ENCODE measurements at regions not wholly inside any gene's neighbourhood (a gene's known extent, or its start where the extent isn't known, plus 50 kb on each side); places are given as distances from the start of the nearest gene placed in this dataset.

DNA sequence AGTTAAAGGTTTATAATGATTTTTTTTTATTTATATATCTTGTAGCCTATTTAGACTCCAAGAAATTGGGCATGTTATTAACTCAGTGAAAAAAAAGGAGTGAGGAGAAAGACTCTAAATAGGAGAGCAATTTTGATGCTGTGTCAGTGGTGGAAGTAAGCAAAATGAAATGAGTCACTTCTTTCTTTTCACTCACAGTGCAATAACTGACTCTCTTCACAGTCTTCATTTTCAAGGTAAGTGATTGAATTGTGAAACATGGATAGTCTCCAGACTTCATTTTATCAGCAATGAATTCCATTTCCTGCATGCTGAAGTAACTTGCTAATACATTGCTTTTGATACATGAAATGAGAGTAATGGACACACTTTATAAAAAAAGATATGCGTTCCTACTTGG lies 2271.5 kb downstream of the PCDH7 start:
- Histone ChIP-seq H3K9me3 (ENCODE audit: low read depth, low read length, poor library complexity, severe bottlenecking) (no peaks in the 10 kb centered on the region), H3K27me3 (replicated peaks; ENCODE audit: insufficient read depth, low read depth, low read length, poor library complexity) (no peaks in the 10 kb centered on the region), H3K36me3 (ENCODE audit: insufficient read depth, low read length, poor library complexity, severe bottlenecking) (no peaks in the 10 kb centered on the region), H3K4me1 (ENCODE audit: insufficient read depth, low read length, poor library complexity, severe bottlenecking) (no peaks in the 10 kb centered on the region), H3K27ac (ENCODE audit: low read depth, low read length, poor library complexity, severe bottlenecking) (no peak overlapping the region), H3K4me3 (ENCODE audit: low read depth, low read length, poor library complexity, severe bottlenecking) (no peak overlapping the region)
- TF ChIP-seq, protein P1, sequence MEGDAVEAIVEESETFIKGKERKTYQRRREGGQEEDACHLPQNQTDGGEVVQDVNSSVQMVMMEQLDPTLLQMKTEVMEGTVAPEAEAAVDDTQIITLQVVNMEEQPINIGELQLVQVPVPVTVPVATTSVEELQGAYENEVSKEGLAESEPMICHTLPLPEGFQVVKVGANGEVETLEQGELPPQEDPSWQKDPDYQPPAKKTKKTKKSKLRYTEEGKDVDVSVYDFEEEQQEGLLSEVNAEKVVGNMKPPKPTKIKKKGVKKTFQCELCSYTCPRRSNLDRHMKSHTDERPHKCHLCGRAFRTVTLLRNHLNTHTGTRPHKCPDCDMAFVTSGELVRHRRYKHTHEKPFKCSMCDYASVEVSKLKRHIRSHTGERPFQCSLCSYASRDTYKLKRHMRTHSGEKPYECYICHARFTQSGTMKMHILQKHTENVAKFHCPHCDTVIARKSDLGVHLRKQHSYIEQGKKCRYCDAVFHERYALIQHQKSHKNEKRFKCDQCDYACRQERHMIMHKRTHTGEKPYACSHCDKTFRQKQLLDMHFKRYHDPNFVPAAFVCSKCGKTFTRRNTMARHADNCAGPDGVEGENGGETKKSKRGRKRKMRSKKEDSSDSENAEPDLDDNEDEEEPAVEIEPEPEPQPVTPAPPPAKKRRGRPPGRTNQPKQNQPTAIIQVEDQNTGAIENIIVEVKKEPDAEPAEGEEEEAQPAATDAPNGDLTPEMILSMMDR (conservative IDR thresholded peaks at IDR 0.05; ENCODE audit: low read depth, low read length) = no peak
- no peak for TF ChIP-seq EZH2 (IDR thresholded peaks at IDR 0.05; ENCODE audit: borderline replicate concordance, low read depth, low read length, poor library complexity, severe bottlenecking)
- ChIA-PET CTCF (no interaction called here), POLR2A (ENCODE audit: low non-redundant PET) (no interaction called here)
- BruUV-seq (replicated peaks) = no TSS peak
- intact Hi-C loops (cut with micrococcal nuclease; ENCODE audit: unreplicated experiment) = no loop called here
- DNase-seq (ENCODE audit: low spot score) = no peak

DNA sequence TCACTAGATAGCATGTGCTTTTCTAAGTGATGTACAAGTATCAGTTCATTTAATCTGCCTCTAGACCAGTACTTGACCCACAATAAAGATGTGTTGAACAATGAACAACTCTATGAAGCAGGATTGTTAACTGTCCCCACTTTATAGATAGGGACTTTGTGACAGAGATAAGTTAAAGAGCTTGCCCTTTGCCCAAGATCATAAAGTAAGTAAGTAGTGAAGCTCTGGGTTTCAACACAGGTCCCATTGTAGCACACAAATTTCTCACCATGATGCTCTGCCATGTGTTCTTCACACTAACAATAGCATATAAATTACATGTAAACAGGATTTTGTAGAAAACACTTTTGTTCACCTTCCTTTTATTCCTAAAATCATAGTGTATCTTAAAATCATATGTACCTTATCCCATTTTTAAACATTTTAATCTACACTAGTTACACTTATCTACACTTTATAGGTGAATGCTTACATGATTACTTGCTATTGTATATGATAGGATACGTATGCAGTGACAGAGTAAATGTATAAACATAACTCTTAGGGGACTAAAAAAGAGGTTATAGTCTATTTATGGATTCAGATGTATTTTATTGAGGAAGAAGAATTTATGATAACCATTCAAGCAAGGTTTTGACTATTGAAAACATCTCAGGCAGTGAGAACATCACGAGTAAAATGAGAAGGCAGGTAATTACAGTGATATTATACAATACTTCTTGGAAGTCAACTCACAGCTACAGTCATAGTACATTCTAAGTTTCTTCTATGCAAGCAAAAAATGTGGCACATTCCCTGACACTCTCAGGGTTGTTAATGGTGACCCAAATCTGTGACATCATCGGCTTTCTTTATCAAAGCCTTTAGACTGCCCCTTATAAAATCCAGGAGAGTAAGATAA lies 2275.1 kb downstream of the PCDH7 start:
- ChIA-PET CTCF (no interaction called here), POLR2A (ENCODE audit: low non-redundant PET) (no interaction called here)
- BruUV-seq (replicated peaks) = no TSS peak
- Histone ChIP-seq H3K27ac (ENCODE audit: low read depth, low read length, poor library complexity, severe bottlenecking) (no peak overlapping the region), H3K4me1 (ENCODE audit: insufficient read depth, low read length, poor library complexity, severe bottlenecking) (no peaks in the 10 kb centered on the region), H3K36me3 (ENCODE audit: insufficient read depth, low read length, poor library complexity, severe bottlenecking) (no peaks in the 10 kb centered on the region), H3K4me3 (ENCODE audit: low read depth, low read length, poor library complexity, severe bottlenecking) (no peak overlapping the region), H3K27me3 (replicated peaks; ENCODE audit: insufficient read depth, low read depth, low read length, poor library complexity) (no peaks in the 10 kb centered on the region), H3K9me3 (ENCODE audit: low read depth, low read length, poor library complexity, severe bottlenecking) (no peaks in the 10 kb centered on the region)
- TF ChIP-seq, protein P1 (conservative IDR thresholded peaks at IDR 0.05; ENCODE audit: low read depth, low read length) = no peak
- TF ChIP-seq EZH2 (IDR thresholded peaks at IDR 0.05; ENCODE audit: borderline replicate concordance, low read depth, low read length, poor library complexity, severe bottlenecking) = no peak
- no peak for DNase-seq (ENCODE audit: low spot score)
- intact Hi-C loops (cut with micrococcal nuclease; ENCODE audit: unreplicated experiment) = no loop called here

DNA sequence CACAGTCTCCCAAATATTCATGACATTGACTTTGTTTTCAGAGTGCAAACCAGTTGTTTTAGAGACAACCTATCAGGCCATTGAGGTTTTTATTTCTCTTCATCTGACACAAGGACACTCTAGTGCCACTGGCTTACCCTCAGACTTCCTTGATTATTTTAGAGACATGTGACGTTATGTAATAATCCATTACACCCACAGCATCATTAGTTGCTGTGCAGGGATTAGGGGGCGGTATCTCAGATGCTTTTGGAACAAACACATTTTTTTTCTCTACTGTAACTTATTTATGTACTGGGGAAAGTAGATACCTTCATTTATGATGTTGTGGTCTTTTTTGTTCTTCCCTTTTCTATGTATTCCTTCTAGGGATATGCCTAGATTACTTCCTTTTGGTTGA lies 2293.1 kb downstream of the PCDH7 start:
- ChIA-PET POLR2A (ENCODE audit: low non-redundant PET) (no interaction called here), CTCF (no interaction called here)
- H3K36me3 ChIP-seq (ENCODE audit: insufficient read depth, low read length, poor library complexity, severe bottlenecking) = no peaks in the 10 kb centered on the region
- intact Hi-C loops (cut with micrococcal nuclease; ENCODE audit: unreplicated experiment) = no loop called here
- no peaks in the 10 kb centered on the region for H3K4me1 ChIP-seq (ENCODE audit: insufficient read depth, low read length, poor library complexity, severe bottlenecking)
- no peaks in the 10 kb centered on the region for H3K9me3 ChIP-seq (ENCODE audit: low read depth, low read length, poor library complexity, severe bottlenecking)
- H3K27ac ChIP-seq (ENCODE audit: low read depth, low read length, poor library complexity, severe bottlenecking) = no peak overlapping the region
- DNase-seq (ENCODE audit: low spot score) = peak; percentile 2
- no TSS peak for BruUV-seq (replicated peaks)
- no peak overlapping the region for H3K4me3 ChIP-seq (ENCODE audit: low read depth, low read length, poor library complexity, severe bottlenecking)
- no peak for TF ChIP-seq EZH2 (IDR thresholded peaks at IDR 0.05; ENCODE audit: borderline replicate concordance, low read depth, low read length, poor library complexity, severe bottlenecking)
- TF ChIP-seq, protein P1 (conservative IDR thresholded peaks at IDR 0.05; ENCODE audit: low read depth, low read length) = no peak
- no peaks in the 10 kb centered on the region for H3K27me3 ChIP-seq (replicated peaks; ENCODE audit: insufficient read depth, low read depth, low read length, poor library complexity)
